ENCODE measurements at regions not wholly inside any gene's neighbourhood (a gene's known extent, or its start where the extent isn't known, plus 50 kb on each side); places are given as distances from the start of the nearest gene placed in this dataset.

DNA sequence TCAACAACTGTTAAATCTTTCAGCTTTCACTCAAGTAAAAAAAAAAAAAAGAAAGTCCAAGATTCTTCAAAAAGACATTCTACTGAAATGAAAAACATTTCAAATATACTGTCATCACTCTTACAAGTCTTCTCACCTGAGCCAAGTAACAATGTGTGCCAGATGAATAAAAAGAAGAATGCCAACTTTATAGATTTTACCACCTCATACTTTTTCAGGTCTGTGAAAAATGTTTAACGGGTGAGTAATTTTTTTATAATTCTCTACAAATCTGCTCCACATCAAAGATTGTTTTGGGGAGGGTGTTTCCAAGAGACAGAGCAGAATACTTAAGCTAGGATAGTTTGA, 181.0 kb upstream of the BMP4 start:
- ATAC-seq, result no peak
- intact Hi-C loops (cut with DNase I), result no loop called here
- Histone ChIP-seq H3K9me3 (no peaks in the 10 kb centered on the region), H3K27ac (no peak overlapping the region), H3K36me3 (no peaks in the 10 kb centered on the region), H3K4me3 (no peak overlapping the region), H3K27me3 (no peaks in the 10 kb centered on the region), H3K4me1 (no peaks in the 10 kb centered on the region)
- TF ChIP-seq CTCF (IDR thresholded peaks at IDR 0.05), result no peak
- no peak for DNase-seq

DNA sequence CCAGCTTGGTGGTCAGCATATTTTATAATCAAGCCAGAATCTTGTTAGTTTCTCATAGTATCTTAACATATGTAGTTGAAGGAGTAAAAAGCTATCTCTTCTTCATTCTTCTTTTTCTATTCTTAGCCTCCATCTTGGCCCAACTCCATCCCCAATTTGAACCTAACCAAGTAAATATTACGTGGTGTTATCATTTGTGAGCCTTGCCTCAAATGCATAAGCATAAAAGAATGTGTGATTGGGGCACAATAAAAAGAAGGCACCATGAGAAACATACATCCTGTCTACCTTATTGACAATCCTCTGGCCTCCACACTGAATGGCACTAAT, 181.4 kb upstream of the BMP4 start:
- no peaks in the 10 kb centered on the region for H3K9me3 ChIP-seq
- no peaks in the 10 kb centered on the region for H3K36me3 ChIP-seq
- H3K4me3 ChIP-seq, result no peak overlapping the region
- H3K4me1 ChIP-seq, result no peaks in the 10 kb centered on the region
- H3K27ac ChIP-seq, result no peak overlapping the region
- ATAC-seq (no peak), DNase-seq (no peak)
- TF ChIP-seq CTCF (IDR thresholded peaks at IDR 0.05), result no peak
- H3K27me3 ChIP-seq, result no peaks in the 10 kb centered on the region
- intact Hi-C loops (cut with DNase I), result no loop called here

DNA sequence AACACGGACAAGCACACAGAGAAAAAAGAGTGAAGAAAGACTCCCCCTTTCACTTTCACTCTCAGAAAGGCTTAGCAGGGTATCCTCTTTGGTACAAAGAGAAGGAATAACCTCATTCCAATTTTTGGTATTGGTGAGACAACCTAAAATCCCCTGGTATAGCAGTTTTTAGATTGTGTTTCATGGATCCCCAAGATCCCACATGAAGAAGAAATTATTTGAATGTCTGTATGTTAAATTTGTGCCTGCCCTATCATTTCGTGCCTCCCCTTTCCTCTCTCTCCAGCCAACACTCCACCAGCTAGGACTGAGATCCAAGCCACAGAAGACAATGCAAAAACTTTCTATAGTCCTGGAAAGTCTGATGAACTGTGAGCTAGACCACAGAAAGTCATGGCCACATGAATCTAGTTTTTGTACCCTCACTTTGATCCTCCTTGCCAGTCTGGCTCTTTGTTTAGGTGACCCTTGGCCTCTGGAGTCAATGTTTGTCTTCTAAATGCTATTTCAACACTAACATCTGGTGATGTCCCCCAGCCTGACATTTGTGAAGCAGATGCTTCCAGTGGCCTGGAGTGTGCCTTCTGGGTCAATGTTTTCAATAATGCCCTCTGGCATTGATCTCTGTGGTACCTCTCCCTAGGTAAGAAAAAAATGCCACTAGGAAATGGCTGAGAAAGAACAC, 181.9 kb upstream of the BMP4 start:
- ATAC-seq (no peak), DNase-seq (no peak)
- intact Hi-C loops (cut with DNase I), result no loop called here
- H3K36me3 ChIP-seq, result no peaks in the 10 kb centered on the region
- no peaks in the 10 kb centered on the region for H3K27me3 ChIP-seq
- H3K4me3 ChIP-seq, result no peak overlapping the region
- H3K27ac ChIP-seq, result no peak overlapping the region
- H3K4me1 ChIP-seq, result no peaks in the 10 kb centered on the region
- no peak for TF ChIP-seq CTCF (IDR thresholded peaks at IDR 0.05)
- no peaks in the 10 kb centered on the region for H3K9me3 ChIP-seq

DNA sequence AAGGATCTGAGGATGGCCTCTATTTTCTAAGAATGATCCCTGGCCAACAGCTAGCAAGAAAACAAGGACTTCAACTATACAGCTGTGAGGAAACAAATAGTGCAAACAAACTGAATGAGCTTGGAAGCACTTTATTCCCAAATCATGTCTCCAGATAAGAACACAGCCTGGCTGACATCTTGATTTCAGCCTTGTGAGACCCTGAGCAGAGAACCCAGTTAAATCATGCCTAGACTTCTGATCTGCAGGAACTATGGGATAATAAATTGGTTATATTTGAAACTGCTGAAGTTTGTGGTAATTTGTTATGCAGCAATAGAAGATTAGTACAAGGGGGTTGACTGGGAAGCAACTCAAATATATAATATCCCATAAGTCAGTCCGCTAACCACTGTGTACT, 183.9 kb upstream of the BMP4 start:
- Histone ChIP-seq H3K36me3 (no peaks in the 10 kb centered on the region), H3K4me3 (no peak overlapping the region), H3K27ac (no peak overlapping the region), H3K27me3 (no peaks in the 10 kb centered on the region), H3K4me1 (no peaks in the 10 kb centered on the region), H3K9me3 (no peaks in the 10 kb centered on the region)
- intact Hi-C loops (cut with DNase I), result no loop called here
- TF ChIP-seq CTCF (IDR thresholded peaks at IDR 0.05), result no peak
- ATAC-seq, result no peak
- DNase-seq, result no peak

DNA sequence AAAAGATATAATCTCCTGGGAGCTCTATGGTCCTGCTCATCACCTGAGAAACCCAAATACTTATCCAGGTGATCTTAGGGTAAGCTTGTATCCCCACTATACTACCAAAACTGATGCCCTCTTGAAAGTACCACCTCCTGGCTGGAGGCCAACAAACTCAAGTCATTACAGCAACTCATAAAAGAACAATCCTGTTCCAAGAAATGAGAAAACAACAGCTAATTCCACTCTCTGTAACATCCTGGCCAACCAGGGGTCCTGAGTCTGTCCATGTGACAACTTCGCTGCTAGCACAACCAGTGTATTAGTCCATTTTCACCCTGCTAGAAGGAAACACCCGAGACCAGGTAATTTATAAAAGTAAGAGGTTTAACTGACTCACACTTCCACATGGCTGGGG, 190.0 kb upstream of the BMP4 start:
- intact Hi-C loops (cut with DNase I), result no loop called here
- Histone ChIP-seq H3K27me3 (no peaks in the 10 kb centered on the region), H3K36me3 (no peaks in the 10 kb centered on the region), H3K9me3 (peaks cover 0 to 16% of the 10 kb centered on the region in 2 donors), H3K4me3 (no peak overlapping the region), H3K27ac (no peak overlapping the region), H3K4me1 (no peaks in the 10 kb centered on the region)
- no peak for TF ChIP-seq CTCF (IDR thresholded peaks at IDR 0.05)
- no peak for ATAC-seq
- DNase-seq, result no peak

Data from left lung (tissue), 4 donors.